ENCODE measurements at regions not wholly inside any gene's neighbourhood (a gene's known extent, or its start where the extent isn't known, plus 50 kb on each side); places are given as distances from the start of the nearest gene placed in this dataset.

- FAIRE-seq: no peak
- H3K4me2 ChIP-seq (ENCODE audit: insufficient read depth, low read length): no peak overlapping the region
- H3K27ac ChIP-seq (ENCODE audit: insufficient read depth, low read depth, low read length): no peak overlapping the region
- intact Hi-C loops (cut with micrococcal nuclease): no loop called here
- no peaks in the 10 kb centered on the region for H3K27me3 ChIP-seq (ENCODE audit: control insufficient read depth in 2 of 2, insufficient read depth in 2 of 2, low read length in 2 of 2)
- H2AFZ ChIP-seq (ENCODE audit: low read depth, low read length): no peak overlapping the region
- ChIA-PET POLR2A (no interaction called here), CTCF (no interaction called here)
- H3K36me3 ChIP-seq (ENCODE audit: control insufficient read depth in 2 of 2, extremely low read depth in 1 of 2, insufficient read depth in 2 of 2, low read length in 2 of 2): no peaks in the 10 kb centered on the region
- dilution Hi-C loops (cut with MboI; ENCODE audit: extremely low pct_ligation_motif_present, low sequenced_read_pairs): no loop called here
- no peaks in the 10 kb centered on the region for H3K79me2 ChIP-seq (ENCODE audit: control insufficient read depth, insufficient read depth, low read length)
- no peaks in the 10 kb centered on the region for H3K4me1 ChIP-seq (ENCODE audit: control insufficient read depth, extremely low read depth, insufficient read depth, low read length)
- TF ChIP-seq MYC (IDR thresholded peaks at IDR 0.05; ENCODE audit: low read depth, low read length) (no peak), EZH2 (IDR thresholded peaks at IDR 0.05; ENCODE audit: borderline replicate concordance, low read depth, low read length, severe bottlenecking) (no peak), POLR2AphosphoS5 (IDR thresholded peaks at IDR 0.05; ENCODE audit: insufficient read depth, low read depth, low read length) (no peak), FOS (IDR thresholded peaks at IDR 0.05; ENCODE audit: borderline replicate concordance, insufficient read depth, low read length) (no peak), JUN (IDR thresholded peaks at IDR 0.05; ENCODE audit: borderline replicate concordance, insufficient read depth, insufficient read length, low read depth) (no peak), GATA2 (IDR thresholded peaks at IDR 0.05; ENCODE audit: insufficient read depth, insufficient read length, low read depth, low read length) (no peak), POLR2A (IDR thresholded peaks at IDR 0.05; ENCODE audit: low read depth, low read length) (no peak)
- TF ChIP-seq, protein P1, sequence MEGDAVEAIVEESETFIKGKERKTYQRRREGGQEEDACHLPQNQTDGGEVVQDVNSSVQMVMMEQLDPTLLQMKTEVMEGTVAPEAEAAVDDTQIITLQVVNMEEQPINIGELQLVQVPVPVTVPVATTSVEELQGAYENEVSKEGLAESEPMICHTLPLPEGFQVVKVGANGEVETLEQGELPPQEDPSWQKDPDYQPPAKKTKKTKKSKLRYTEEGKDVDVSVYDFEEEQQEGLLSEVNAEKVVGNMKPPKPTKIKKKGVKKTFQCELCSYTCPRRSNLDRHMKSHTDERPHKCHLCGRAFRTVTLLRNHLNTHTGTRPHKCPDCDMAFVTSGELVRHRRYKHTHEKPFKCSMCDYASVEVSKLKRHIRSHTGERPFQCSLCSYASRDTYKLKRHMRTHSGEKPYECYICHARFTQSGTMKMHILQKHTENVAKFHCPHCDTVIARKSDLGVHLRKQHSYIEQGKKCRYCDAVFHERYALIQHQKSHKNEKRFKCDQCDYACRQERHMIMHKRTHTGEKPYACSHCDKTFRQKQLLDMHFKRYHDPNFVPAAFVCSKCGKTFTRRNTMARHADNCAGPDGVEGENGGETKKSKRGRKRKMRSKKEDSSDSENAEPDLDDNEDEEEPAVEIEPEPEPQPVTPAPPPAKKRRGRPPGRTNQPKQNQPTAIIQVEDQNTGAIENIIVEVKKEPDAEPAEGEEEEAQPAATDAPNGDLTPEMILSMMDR (IDR thresholded peaks at IDR 0.05; ENCODE audit: extremely low read depth in 1 of 2, insufficient read depth in 1 of 2, low read depth in 1 of 2, low read length in 2 of 2): no peak
- TF ChIP-seq, protein P2, sequence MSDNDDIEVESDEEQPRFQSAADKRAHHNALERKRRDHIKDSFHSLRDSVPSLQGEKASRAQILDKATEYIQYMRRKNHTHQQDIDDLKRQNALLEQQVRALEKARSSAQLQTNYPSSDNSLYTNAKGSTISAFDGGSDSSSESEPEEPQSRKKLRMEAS (IDR thresholded peaks at IDR 0.05; ENCODE audit: insufficient read depth, insufficient read length): no peak
- H3K9ac ChIP-seq (replicated peaks; ENCODE audit: extremely low read depth, insufficient read depth, low read length): no peak overlapping the region
- H3K9me3 ChIP-seq (replicated peaks; ENCODE audit: control insufficient read depth, insufficient read depth, low read length): no peaks in the 10 kb centered on the region
- H3K9me1 ChIP-seq (replicated peaks; ENCODE audit: control insufficient read depth, extremely low read depth, insufficient read depth, low read length): no peaks in the 10 kb centered on the region
- H3K4me3 ChIP-seq (replicated peaks in 1 of 3; ENCODE audit: insufficient read depth in 1 of 3, low read depth in 1 of 3, low read length in 3 of 3): no peak overlapping the region
- H4K20me1 ChIP-seq (replicated peaks; ENCODE audit: control insufficient read depth, extremely low read depth, insufficient read depth, low read length): no peaks in the 10 kb centered on the region
- BruUV-seq (replicated peaks): no TSS peak
- no peak for DNase-seq (ENCODE audit: low read depth, low spot score)
These were observed 130.9 kb upstream of the FBN2 start for GRCh38 chr5:128668921-128669320.

Measured in endothelial cell of umbilical vein (primary cell).